Ammon's horn (tissue), 1 donor: ENCODE measurements at regions not wholly inside any gene's neighbourhood (a gene's known extent, or its start where the extent isn't known, plus 50 kb on each side); places are given as distances from the start of the nearest gene placed in this dataset.
"Not testable (repeated sequence)": the region's sequence is repeated elsewhere in the genome, so short reads cannot be mapped to it uniquely, and the experiment has no call there.

Source experiments
- DNase-seq: peaks from one replicate; pipeline ENCODE4 v3.0.0-alpha.2; 2016; ENCODE audit warnings: low spot score

DNA sequence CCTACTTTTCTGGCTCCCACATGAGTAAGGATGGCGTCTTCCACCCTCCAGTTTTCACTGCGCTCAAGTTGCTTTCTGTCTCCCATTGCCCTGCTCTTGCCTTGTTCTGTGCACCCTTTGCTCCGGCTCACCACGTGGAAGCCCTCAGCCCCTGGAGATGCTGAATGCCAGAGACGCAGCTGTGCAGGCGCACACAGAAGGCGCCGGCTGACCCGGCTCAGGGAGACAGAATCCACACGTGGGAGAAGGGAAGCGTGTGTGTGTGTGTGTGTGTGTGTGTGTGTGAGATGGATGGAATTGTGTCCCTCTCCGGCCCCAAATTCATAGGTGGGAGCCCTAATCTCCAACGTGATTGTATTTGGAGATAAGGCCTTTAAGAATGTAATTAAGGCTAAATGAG, 118.2 kb upstream of the ERRFI1 start:
- no peak for DNase-seq

DNA sequence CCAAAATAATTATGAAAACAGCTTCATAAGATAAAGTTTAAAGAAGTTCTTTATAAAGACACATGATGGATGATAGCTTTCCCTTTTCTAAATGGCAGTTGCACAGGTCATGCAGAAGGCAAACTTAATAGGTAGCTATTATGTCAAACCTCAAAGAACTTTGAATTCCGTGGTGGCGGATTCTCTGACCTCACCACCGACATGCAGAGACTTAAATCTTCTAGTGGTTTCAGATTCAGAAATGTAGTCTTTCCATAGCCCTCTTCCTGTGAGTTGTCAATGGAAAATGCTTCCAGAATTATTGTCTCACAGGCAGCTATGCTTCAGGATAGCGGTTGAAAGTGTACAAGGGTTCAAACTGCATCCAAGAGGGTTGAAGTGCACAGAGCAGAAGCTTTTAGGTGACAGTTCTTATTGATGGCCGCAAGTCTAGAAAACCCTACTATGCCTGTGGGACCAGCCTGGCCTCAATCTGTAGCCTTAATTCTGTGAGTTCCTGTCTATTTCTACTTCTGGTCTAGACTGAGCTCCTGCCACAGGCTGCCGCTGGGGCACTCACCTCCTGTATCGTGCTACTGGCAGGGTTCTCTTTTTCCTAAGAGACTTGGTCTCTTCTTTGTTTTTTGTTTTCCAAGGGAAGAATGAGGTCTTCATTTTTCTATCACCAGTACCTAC, 117.0 kb upstream of the ERRFI1 start:
- no peak for DNase-seq

DNA sequence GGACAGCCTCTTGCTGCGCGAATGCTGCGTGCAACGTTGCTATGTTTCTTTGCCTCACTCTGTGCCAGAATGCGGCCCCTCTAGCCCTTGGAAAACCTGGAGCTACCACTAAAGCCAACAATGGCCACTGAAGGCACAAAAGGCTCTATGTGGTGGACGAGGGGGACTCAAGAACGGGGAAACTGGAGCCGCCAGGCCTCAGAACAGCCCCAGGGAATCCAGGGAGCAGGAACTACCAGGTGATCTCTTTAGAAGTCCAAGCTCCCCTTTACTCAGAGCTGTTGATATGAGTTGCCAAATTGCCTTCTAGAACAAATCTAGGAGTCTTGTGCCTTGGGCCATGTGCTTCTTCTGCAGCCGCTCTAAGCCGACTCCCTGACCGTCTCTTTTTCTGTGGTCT, 113.8 kb upstream of the ERRFI1 start:
- DNase-seq, result no peak

DNA sequence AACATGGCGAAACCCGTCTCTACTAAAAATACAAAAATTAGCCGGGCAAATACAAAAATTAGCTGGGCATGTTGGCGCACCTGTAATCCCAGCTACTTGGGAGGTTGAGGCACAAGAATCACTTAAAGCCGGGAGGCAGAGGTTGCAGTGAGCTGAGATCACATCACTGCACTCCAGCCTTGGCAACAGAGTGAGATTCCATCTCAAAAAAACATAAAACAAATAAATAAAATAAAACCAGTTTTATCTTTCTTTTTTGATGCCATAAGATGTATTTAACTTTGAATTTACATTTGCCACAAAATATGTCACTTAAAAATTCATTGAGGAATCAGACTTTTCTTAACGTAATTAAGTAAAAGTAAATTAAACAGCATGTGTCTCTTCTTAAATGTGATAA, 113.3 kb upstream of the ERRFI1 start:
- DNase-seq, result no peak

DNA sequence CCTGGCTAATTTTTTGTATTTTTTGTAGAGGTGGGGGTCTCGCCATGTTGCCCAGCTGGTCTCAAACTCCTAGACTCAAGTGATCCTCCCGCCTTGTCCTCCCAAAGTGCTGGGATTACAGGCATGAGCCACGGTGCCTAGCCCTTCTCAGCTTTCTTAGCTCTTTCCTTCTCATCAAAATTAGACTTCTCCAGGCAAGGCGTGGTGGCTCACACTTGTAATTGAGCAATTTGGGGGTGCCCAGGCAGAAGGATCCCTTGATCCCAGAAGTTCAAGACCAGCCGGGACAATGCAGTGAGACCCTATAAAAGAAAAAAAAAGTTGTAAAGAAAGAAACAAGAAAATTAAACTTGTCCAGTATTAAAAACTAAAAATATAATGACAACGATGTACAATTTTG, 112.6 kb upstream of the ERRFI1 start:
- no peak for DNase-seq

DNA sequence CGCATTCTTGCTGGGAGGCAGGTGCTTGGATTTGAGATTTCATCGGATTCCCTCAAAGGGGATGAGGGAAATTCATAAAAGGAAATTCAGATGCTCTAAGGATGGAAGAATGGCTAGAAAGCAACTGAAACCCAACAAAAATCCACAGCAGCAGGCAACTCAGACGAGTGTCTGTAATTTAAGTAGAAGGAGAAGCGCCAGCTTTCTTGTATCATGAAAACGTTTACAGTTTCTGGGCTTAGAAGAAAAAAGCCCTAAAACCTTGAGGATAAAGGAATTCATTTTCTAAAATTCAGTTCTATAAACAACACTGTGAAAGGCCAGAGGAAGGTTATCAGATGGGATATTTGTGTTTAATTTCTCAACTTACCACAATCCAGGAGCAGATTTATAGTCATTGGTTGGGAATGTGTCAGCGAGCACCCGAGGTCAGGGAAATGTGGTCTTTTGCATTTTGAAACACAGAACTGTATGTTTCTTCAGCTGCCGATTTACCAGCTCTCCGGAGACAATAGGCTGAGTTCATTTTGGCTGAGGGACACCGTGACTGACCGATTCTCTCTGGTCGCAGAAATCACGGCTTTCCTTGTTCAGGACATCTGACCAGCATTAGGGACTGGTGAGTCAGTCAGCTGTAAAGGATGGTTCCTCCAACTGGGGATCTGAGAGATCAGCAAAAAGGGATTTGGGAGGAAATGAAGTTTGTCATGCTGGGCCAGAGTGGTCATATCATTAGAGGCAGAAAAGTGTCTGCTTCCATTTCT, 111.6 kb upstream of the ERRFI1 start:
- no peak for DNase-seq

DNA sequence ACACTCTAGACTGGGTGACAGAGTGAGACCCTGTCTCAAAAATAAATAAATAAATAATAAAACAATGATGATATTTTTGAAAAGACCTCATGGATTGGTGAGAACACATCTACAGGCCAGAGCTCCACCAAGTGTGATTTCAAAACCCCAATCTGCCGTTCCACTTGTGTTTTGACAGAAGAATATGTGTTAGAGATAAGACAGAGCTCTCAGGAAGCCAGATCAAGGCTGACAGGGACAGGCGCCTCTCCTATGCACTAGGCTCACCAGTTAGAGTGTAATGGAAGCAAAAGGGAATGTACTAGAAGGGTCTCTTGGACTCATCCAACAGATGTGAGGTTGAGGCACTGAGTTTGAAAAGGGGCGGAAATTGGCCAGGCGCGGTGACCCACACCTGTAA, 110.7 kb upstream of the ERRFI1 start:
- no peak for DNase-seq

DNA sequence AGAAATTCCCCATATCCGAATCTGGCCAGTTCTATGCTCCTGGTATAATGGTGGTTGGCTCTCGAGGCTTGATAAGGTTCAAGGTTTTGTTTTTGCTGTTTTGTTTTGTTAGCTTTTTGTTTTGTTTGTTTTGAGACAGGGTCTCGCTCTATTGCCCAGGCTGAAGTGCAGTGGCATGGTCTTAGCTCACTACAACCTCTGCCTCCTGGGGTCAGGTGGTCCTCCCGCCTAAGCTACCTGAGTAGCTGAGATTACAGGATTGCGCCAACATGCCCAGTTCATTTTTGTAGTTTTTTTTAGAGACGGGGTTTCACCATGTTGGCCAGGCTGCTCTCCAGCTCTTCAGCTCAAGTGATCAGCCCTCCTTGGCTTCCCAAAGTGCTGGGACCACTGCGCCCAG, 109.1 kb upstream of the ERRFI1 start:
- DNase-seq, result no peak

DNA sequence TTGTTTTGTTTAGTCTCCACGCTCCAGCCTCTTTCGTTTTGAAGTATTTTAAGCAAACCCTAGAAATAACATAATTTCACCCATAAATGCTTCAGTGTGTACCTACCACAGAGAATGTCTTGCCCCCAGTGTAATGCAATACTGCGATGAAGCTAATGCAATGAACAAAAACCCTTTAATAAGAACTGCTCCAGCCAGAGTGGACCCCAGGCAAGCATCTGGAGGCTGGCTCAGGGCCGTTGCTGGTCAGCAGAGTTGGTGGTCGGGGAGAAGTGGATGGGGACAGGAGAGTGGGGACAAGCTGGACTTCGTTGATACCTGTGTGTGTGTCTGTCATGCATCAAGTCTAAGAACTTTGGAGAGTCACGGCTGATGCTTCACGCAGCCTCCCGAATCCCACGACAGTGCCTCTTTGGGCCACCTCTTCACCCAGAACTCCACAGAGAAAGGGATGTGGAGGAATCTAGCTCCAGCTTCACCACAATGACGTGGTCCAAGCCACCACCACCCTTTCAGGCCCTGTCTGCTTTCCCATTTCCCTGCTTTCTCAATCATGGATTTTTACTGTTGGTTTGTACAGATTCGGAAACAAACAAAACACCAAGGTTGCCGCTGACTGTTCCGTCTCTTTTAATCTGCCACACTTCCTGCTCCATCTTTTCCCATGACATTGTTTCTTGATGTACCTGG, 108.6 kb upstream of the ERRFI1 start:
- DNase-seq, result no peak

DNA sequence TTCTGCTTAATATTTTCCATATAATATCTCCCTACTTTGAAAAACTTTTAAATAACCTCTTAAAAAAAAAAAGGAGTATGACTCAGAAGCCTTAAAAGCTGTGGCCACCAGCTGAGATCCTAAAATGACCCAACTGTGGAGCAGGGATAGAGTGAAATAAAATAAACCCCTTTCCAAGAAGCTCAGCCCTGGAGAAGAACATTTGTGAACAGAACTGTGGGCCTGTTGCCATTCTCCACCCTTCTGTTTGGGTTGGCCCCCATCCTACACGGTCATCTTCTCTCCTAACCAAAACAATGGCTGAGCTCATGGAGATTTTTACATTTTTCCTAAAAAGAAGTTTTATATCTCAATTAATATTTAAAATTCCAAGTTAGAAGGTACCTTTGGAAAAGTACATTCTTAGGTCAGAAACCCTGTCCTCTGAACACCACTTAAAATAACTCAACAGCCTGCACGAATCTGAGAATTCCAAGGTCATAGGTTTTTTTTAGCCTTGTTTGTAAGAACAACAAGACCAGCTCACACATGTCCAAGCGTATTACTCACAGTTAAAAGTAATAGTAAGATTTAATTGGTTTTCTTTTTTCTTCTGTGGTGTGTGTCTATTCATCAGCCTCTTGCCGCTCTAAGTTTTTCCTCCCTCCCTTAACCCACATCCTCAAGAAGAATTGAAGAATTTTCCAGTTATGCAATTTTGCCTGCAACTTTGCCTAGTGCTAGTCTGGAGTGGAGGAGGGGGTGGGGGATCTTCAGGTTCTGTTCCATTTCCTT, 107.7 kb upstream of the ERRFI1 start:
- no peak for DNase-seq

DNA sequence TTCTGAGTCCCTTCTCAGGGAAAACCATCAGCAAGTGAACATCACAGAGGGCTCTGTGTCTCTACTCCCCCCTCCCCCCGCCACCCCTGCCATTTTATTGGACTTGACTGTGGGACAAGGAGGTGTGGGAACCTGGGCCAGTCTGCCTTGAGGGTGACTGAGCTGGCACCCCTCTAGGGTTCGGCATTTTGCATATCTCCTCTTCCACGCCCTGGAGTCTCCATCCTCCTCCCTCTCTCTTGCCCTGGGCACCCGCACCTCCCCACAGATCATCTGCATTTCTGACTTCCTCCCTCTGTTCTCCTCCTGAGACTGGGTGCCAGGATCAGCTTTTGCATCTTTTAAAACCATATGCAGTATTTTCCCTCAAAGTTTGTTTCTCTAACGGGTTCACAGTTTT, 107.1 kb upstream of the ERRFI1 start:
- DNase-seq, result no peak

DNA sequence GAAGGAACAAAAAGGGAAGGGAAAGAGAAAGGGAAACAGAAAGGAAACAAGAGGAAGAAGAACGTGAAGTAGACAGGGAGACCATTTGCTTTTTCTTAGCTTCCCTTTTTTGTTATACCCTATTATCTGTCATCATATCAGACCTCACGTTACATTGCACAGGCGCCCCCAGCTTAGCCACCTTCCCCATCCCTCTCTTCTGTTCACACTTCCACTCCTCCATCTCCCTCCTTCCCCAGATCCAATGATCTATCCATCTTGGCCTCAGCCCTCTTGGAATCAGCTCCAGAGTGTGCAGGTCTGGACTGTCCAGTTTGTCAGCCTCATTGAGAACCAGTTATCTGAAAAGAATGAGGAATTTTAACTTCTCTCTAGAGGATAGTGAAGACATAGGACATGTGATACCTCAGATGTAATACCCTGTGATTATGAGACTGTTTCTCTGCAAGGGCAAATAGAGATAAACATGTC, 101.1 kb upstream of the ERRFI1 start:
- no peak for DNase-seq

DNA sequence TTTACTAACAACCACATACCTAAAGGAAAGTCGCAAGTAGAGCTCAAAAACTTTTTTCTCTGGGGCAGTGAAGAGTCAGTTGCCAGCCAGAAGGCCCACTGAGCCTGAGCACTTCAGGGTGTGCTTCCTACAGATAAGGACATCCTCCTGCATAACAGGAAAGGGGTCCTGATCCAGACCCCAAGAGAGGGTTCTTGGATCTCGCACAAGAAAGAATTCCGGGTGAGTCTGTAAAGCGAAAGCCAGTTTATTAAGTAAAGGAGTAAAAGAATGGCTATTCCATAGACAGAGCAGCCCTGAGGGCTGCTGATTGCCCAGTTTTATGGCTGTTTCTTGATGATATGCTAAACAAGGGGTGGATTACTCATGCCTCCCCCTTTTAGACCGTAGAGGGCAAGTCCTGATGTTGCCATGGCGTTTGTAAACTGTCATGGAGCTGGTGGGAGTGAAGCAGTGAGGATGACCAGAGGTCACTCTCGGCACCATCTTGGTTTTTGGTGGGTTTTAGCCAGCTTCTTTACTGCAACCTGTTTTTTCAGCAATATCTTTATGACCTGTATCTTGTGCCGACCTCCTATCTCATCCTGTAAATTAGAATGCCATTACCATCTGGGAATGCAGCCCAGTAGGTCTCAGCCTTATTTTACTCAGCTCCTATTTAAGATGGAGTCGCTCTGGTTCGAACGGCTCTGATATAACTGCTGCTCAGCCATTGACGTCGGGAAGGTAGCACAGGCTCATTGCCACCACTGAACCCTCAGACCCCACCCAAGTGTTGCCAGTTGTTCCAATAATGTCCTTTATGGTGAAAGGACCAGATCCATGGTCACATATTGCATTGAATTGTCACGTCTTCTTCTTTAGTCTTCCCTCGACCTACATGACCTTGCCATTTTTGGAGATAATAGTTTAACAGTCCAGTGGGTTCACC, 96.6 kb upstream of the ERRFI1 start:
- DNase-seq, result no peak

DNA sequence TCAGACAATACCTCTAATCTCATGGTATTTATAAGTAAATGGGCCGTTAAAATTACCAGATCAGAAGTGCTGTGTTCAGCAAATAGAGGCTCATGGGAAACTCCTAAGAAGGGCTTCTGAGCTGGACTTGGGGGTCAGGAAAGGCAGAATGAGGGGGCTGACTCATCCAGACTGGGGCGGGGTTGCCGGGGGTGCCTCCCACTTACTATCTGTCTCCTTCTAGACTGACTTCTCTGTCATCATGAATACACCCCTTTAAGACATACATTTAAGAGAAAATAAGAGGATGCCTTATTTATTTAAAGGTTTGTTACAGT, 96.0 kb upstream of the ERRFI1 start:
- DNase-seq, result no peak

DNA sequence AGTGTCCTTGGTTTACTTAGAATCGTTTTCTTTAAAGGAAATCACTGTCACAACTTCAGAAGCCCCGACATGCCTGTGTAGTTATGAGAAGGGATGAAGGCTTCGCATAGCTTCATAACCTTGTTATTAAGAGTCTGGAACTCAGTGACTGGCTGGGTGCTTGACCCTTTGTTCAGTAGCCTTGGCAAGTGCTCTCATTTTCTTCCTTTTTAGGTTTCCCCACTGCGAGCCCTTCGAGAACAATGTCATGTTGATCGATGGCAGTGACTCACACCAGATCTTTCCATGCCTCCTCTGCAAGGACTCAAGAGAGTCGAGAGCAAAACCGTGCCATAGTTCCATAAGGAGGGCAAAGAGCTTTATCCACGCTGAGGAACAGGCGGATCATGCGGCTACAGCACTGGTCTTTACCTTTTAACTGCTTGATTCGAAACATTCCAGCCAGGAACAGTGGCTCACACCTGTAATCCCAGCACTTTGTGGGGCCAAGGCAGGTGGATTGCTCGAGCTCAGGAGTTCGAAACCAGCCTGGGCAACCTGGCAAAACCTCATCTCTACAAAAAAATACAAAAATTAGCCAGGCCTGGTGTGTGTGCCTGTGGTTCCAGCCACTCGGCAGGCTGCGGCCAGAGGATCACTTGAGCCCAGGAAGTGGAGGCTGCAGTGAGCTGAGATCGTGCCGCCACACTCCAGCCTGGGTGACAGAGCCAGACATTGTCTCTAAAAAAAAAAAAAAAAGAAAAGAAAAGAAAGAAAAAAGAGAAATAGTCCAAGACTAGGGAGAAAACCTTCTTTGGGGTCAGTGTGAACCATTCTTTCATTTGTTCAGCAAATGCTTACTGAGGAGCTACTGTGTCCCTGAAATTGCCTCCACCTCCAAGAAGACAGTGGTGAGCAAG, 95.4 kb upstream of the ERRFI1 start:
- no peak for DNase-seq

DNA sequence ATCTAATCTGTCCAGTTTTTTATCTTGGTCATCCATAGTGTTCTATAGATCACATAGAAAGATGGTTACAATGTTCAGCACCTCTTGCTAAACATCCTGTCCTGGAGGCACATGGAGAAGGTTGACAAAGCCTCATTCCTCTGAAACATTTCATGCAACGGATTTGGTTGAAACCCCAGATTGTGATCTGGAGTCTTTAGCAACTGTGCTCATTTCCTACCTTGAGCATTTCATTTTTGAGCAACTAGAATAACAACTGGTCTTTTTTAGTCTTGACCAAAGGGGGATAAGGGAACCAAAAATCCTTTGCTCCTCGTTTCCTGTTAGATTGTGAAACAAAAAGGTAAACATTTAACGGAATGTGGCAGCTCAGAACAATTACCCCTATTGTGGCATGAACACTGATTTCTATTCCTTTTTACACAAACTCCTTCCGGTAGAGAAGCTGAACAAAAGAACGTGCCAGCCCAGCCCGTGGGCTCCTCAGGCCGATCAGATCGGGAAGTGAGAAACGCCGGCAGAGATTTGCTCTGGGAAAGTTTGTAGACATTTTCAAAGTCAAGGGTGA, 94.7 kb upstream of the ERRFI1 start:
- no peak for DNase-seq

DNA sequence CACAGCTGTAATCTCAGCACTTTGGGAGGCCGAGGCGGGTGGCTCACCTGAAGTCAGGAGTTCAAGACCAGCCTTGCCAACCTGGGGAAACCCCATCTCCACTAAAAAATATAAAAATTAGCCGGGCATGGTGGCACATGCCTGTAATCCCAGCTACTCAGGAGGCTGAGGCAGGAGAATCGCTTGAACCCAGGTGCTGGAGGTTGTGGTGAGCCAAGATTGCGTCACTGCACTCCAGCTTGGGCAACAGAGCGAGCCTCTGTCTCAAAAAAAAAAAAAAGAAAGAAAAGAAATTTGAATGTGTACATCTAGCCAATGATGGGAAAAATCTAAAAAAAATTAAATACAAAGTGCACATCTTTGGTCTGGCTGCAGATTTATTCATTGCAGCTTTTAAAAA, 92.6 kb upstream of the ERRFI1 start:
- DNase-seq, result not testable (repeated sequence)

DNA sequence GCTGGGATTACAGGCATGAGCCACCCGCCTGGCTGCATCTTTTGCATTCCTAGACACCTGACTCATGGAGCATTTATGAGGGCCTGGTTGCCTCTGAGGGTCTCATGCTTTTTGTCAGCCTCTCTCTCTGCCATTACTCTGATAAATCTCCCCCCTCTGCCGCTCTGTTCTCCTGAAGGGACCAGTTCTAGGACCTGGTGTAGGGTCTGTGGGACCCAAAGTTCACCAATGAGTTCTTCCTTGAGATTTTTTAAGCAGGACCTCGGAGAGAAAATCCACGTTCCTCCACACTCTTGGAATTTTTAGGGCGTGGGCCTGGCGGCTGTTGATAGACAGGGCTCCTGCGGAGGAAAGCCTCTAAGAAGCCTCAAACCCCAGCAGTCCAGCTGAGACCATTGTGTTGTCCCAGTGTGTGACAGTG, 91.9 kb upstream of the ERRFI1 start:
- no peak for DNase-seq

DNA sequence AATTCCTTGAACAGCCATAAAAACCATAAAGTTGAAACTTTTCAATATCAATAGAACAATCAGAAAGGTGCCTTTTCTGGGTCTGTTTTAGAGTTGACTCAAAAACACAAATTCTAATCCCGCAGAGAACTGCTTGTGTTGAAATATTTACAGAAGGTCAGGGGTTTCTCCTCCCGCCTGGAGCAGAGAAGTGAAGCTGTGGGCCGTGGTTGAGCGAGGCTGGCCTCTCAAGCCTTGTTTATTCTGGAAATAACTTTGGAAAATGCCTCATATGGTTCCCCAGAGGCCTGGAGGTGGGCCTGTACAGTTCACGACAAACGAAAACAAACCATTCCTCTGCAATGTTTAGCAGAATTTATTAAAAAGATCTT, 90.8 kb upstream of the ERRFI1 start:
- DNase-seq, result no peak

DNA sequence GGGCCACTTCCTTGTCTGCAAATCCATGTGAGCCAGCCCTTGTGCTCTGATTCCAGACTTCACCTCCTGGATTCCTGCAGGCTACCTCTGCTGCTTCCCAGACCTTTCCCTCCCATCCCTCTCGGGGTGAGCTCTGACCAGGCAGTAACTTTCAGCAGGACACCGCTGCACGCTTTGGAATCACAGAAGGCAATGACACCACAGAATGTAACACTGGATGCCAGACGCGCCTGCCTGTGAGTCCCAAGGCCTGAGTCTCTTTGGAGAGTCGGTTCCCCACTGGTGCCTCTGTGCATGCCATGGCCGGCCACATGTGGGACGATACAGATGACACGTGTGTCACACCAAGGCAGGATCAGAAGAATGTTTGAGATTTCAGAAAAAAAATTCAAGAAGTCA, 89.7 kb upstream of the ERRFI1 start:
- no peak for DNase-seq
